GM23338 (cell line): ENCODE measurements at regions not wholly inside any gene's neighbourhood (a gene's known extent, or its start where the extent isn't known, plus 50 kb on each side); places are given as distances from the start of the nearest gene placed in this dataset.

Experiments used
- ATAC-seq: fragments of 200-7000 bp; cut with Tn5 transposase; 3 replicates; pipeline ENCODE4 v1.9.1; 2020
- DNase-seq: peaks from one replicate; pipeline ENCODE4 v3.0.0-alpha.2; 2015; ENCODE audit warnings: low spot score
- H2AFZ ChIP-seq: fragments of 200-600 bp; sonication (generic); 2 replicates; pipeline ENCODE4 v1.8.0; 2016; ENCODE audit warnings: antibody characterized with exemption, mild to moderate bottlenecking, moderate library complexity
- H3F3A ChIP-seq: fragments of 200-600 bp; sonication (generic); replicated peaks from 2 replicates; pipeline ENCODE4 v1.8.0; 2017; ENCODE audit warnings: antibody characterized with exemption, mixed run types, low read depth
- H3K27ac ChIP-seq: fragments of 200-600 bp; sonication (generic); 2 replicates; pipeline ENCODE4 v1.6.1; 2016; ENCODE audit warnings: low read depth
- H3K27me3 ChIP-seq: fragments of 200-600 bp; sonication (generic); 2 replicates; pipeline ENCODE4 v1.8.0; 2016; ENCODE audit warnings: mild to moderate bottlenecking, mixed run types, moderate library complexity; ENCODE audit not compliant: insufficient read depth
- H3K36me3 ChIP-seq: fragments of 200-600 bp; sonication (generic); 2 replicates; pipeline ENCODE4 v1.8.0; 2016; ENCODE audit warnings: mild to moderate bottlenecking; ENCODE audit not compliant: insufficient read depth
- H3K4me1 ChIP-seq: fragments of 200-600 bp; sonication (generic); 2 replicates; pipeline ENCODE4 v1.8.0; 2016; ENCODE audit warnings: mild to moderate bottlenecking, moderate library complexity; ENCODE audit not compliant: insufficient read depth
- H3K4me2 ChIP-seq: fragments of 200-600 bp; sonication (generic); 2 replicates; pipeline ENCODE4 v1.7.1; 2017; ENCODE audit warnings: mixed run types
- H3K4me3 ChIP-seq: fragments of 200-600 bp; sonication (generic); 2 replicates; pipeline ENCODE4 v1.6.1; 2016; ENCODE audit warnings: mixed run types
- H3K79me2 ChIP-seq: fragments of 200-600 bp; sonication (generic); replicated peaks from 2 replicates; pipeline ENCODE4 v1.8.0; 2017; ENCODE audit warnings: mild to moderate bottlenecking; ENCODE audit not compliant: insufficient read depth
- H3K9me2 ChIP-seq: fragments of 200-600 bp; sonication (generic); 2 replicates; pipeline ENCODE4 v1.8.0; 2017; ENCODE audit not compliant: insufficient read depth
- H4K20me1 ChIP-seq: fragments of 200-600 bp; sonication (generic); replicated peaks from 2 replicates; pipeline ENCODE4 v1.8.0; 2017; ENCODE audit warnings: mild to moderate bottlenecking; ENCODE audit not compliant: insufficient read depth
- H3K27ac Mint-ChIP-seq: 2 replicates; pipeline ENCODE4 v1.8.0; 2020; ENCODE audit warnings: inconsistent platforms, mild to moderate bottlenecking, moderate library complexity, mixed read lengths
- H3K27me3 Mint-ChIP-seq: 3 replicates; pipeline ENCODE4 v1.8.0; 2022; ENCODE audit warnings: low read depth, mild to moderate bottlenecking, moderate library complexity, mixed read lengths, inconsistent platforms; ENCODE audit not compliant: insufficient read depth, poor library complexity
- H3K36me3 Mint-ChIP-seq: 3 replicates; pipeline ENCODE4 v1.8.0; 2021; ENCODE audit warnings: low read depth, mild to moderate bottlenecking, inconsistent platforms, moderate library complexity, mixed read lengths
- H3K4me1 Mint-ChIP-seq: 3 replicates; pipeline ENCODE4 v1.8.0; 2020; ENCODE audit warnings: mild to moderate bottlenecking, inconsistent platforms, mixed read lengths
- H3K4me3 Mint-ChIP-seq: 3 replicates; pipeline ENCODE4 v1.8.0; 2021; ENCODE audit warnings: moderate library complexity, mild to moderate bottlenecking, inconsistent platforms, mixed read lengths
- H3K9me3 Mint-ChIP-seq: 3 replicates; pipeline ENCODE4 v1.8.0; 2020; ENCODE audit warnings: moderate library complexity, mild to moderate bottlenecking, inconsistent platforms, mixed read lengths
- CREB1 ChIP-seq: fragments of 250-450 bp; sonication (Bioruptor Pico); IDR thresholded peaks from 2 replicates; pipeline ENCODE4 v1.5.0; 2020; ENCODE audit warnings: low read depth, mild to moderate bottlenecking, moderate library complexity
- CTCF ChIP-seq, 2 experiments: fragments of 200-600 bp in 1 of 2; sonication (generic) in 1 of 2; conservative IDR thresholded peaks; 2 replicates each; pipeline versions ENCODE4 v1.5.1 to v1.6.1; 2016 to 2017; ENCODE audit warnings: antibody characterized with exemption in 2 of 2, low read depth in 2 of 2, mild to moderate bottlenecking in 2 of 2, moderate library complexity in 1 of 2
- ETS1 ChIP-seq: IDR thresholded peaks from 2 replicates; pipeline ENCODE4 v1.6.1; 2016; ENCODE audit warnings: antibody characterized with exemption
- EZH2 ChIP-seq: fragments of 200-600 bp; sonication (generic); IDR thresholded peaks from one replicate; pipeline ENCODE4 v1.8.0; 2017; ENCODE audit warnings: antibody characterized with exemption, mild to moderate bottlenecking, low read depth; ENCODE audit not compliant: unreplicated experiment
- EZH2phosphoT487 ChIP-seq: fragments of 200-600 bp; sonication (generic); IDR thresholded peaks from one replicate; pipeline ENCODE4 v1.8.1; 2018; ENCODE audit warnings: antibody characterized with exemption; ENCODE audit not compliant: unreplicated experiment
- JUNB ChIP-seq: IDR thresholded peaks from one replicate; pipeline ENCODE4 v1.6.1; 2016; ENCODE audit warnings: antibody characterized with exemption; ENCODE audit not compliant: unreplicated experiment
- NANOG ChIP-seq: IDR thresholded peaks from 2 replicates; pipeline ENCODE4 v1.6.1; 2016; ENCODE audit warnings: antibody characterized with exemption, borderline replicate concordance
- POLR2AphosphoS5 ChIP-seq: IDR thresholded peaks from 2 replicates; pipeline ENCODE4 v1.6.1; 2016; ENCODE audit warnings: antibody characterized with exemption, low read depth
- REST ChIP-seq: IDR thresholded peaks from one replicate; pipeline ENCODE4 v1.6.1; 2018; ENCODE audit warnings: antibody characterized with exemption; ENCODE audit not compliant: unreplicated experiment
- STAT1 ChIP-seq: IDR thresholded peaks from one replicate; pipeline ENCODE4 v1.6.1; 2016; ENCODE audit warnings: antibody characterized with exemption; ENCODE audit not compliant: unreplicated experiment
- ZNF331 ChIP-seq: fragments of 250-450 bp; sonication (Bioruptor Pico); IDR thresholded peaks from 2 replicates; pipeline ENCODE4 v1.5.0; 2020; ENCODE audit warnings: low read depth, mild to moderate bottlenecking, moderate library complexity

- TF ChIP-seq REST (no peak), POLR2AphosphoS5 (no peak), ZNF331 (CRISPR knock-in tag) (no peak), STAT1 (no peak), CREB1 (CRISPR knock-in tag) (no peak), JUNB (no peak), CTCF (conservative IDR thresholded peaks at IDR 0.05; ENCODE audit: low read depth in 2 of 2) (no peak), EZH2 (no peak), NANOG (no peak)
Observed at GRCh38 chr11:37422511-37422910, 824.5 kb upstream of the RAG2 start (continued).

GRCh38 chr11:37411289-37411688 lies 813.3 kb upstream of the RAG2 start:
- Histone ChIP-seq H2AFZ (no peak overlapping the region), H3K9me2 (no peaks in the 10 kb centered on the region), H3K27me3 (no peaks in the 10 kb centered on the region), H4K20me1 (no peaks in the 10 kb centered on the region), H3K4me2 (no peak overlapping the region), H3K36me3 (no peaks in the 10 kb centered on the region), H3K4me1 (no peaks in the 10 kb centered on the region), H3K4me3 (no peak overlapping the region), H3F3A (no peaks in the 10 kb centered on the region), H3K27ac (no peak overlapping the region), H3K79me2 (no peaks in the 10 kb centered on the region)
- peaks cover 6% of the 10 kb centered on the region; the same call in 2 of the 3 replicates for H3K36me3 Mint-ChIP-seq
- no peaks in the 10 kb centered on the region for H3K4me1 Mint-ChIP-seq
- H3K9me3 Mint-ChIP-seq: peaks cover 78% of the 10 kb centered on the region
- ATAC-seq (no peak), DNase-seq (no peak)
- no peak overlapping the region for H3K27ac Mint-ChIP-seq
- peaks cover 2% of the 10 kb centered on the region for H3K27me3 Mint-ChIP-seq
- H3K4me3 Mint-ChIP-seq: no peak overlapping the region
- TF ChIP-seq ZNF331 (CRISPR knock-in tag) (no peak), NANOG (no peak), REST (no peak), EZH2 (no peak), EZH2phosphoT487 (no peak), STAT1 (no peak), JUNB (no peak), CTCF (conservative IDR thresholded peaks at IDR 0.05; ENCODE audit: low read depth in 2 of 2) (no peak), ETS1 (no peak), CREB1 (CRISPR knock-in tag) (no peak)
